ENCODE measurements at regions not wholly inside any gene's neighbourhood (a gene's known extent, or its start where the extent isn't known, plus 50 kb on each side); places are given as distances from the start of the nearest gene placed in this dataset.

- TF ChIP-seq CTCF (IDR thresholded peaks at IDR 0.05; ENCODE audit: borderline replicate concordance, insufficient read depth, low read depth, low read length): no peak
- no peak overlapping the region for H3K4me3 ChIP-seq (ENCODE audit: low read depth, low read length)
These were observed 297.3 kb downstream of the GRB14 start for GRCh38 chr2:164323978-164324377.

- H3K4me3 ChIP-seq (ENCODE audit: low read depth, low read length): no peak overlapping the region
- TF ChIP-seq CTCF (IDR thresholded peaks at IDR 0.05; ENCODE audit: borderline replicate concordance, insufficient read depth, low read depth, low read length): no peak
These were observed 307.1 kb downstream of the GRB14 start for GRCh38 chr2:164314148-164314547.

- no peak for TF ChIP-seq CTCF (IDR thresholded peaks at IDR 0.05; ENCODE audit: borderline replicate concordance, insufficient read depth, low read depth, low read length)
- H3K4me3 ChIP-seq (ENCODE audit: low read depth, low read length): no peak overlapping the region
These were observed 314.4 kb downstream of the GRB14 start for GRCh38 chr2:164306872-164307271.

GRCh38 chr2:164302786-164303185, 318.5 kb downstream of the GRB14 start:
- H3K4me3 ChIP-seq (ENCODE audit: low read depth, low read length): no peak overlapping the region
- TF ChIP-seq CTCF (IDR thresholded peaks at IDR 0.05; ENCODE audit: borderline replicate concordance, insufficient read depth, low read depth, low read length): no peak

- no peak overlapping the region for H3K4me3 ChIP-seq (ENCODE audit: low read depth, low read length)
- TF ChIP-seq CTCF (IDR thresholded peaks at IDR 0.05; ENCODE audit: borderline replicate concordance, insufficient read depth, low read depth, low read length): no peak
These were observed 333.0 kb downstream of the GRB14 start for GRCh38 chr2:164288235-164288634.

- H3K4me3 ChIP-seq (ENCODE audit: low read depth, low read length): no peak overlapping the region
- no peak for TF ChIP-seq CTCF (IDR thresholded peaks at IDR 0.05; ENCODE audit: borderline replicate concordance, insufficient read depth, low read depth, low read length)
These were observed 334.2 kb downstream of the GRB14 start for GRCh38 chr2:164287056-164287455.

GRCh38 chr2:164285576-164285975, 335.7 kb downstream of the GRB14 start:
- no peak for TF ChIP-seq CTCF (IDR thresholded peaks at IDR 0.05; ENCODE audit: borderline replicate concordance, insufficient read depth, low read depth, low read length)
- no peak overlapping the region for H3K4me3 ChIP-seq (ENCODE audit: low read depth, low read length)
